ENCODE measurements at regions not wholly inside any gene's neighbourhood (a gene's known extent, or its start where the extent isn't known, plus 50 kb on each side); places are given as distances from the start of the nearest gene placed in this dataset.

GRCh38 chr6:167758309-167759023 is 68.2 kb upstream of the AFDN start:
- Histone ChIP-seq H3K36me3 (ENCODE audit: insufficient read depth, low read length) (no peaks in the 10 kb centered on the region), H3K9ac (ENCODE audit: low read length) (no peak overlapping the region), H3K9me2 (ENCODE audit: insufficient read depth, low read length) (no peaks in the 10 kb centered on the region), H2AFZ (ENCODE audit: low read depth, low read length) (no peak overlapping the region), H3K79me2 (replicated peaks; ENCODE audit: insufficient read depth, low read length) (no peaks in the 10 kb centered on the region), H4K20me1 (ENCODE audit: insufficient read depth) (no peaks in the 10 kb centered on the region), H3K9me3 (ENCODE audit: low read length) (no peaks in the 10 kb centered on the region), H3K4me2 (ENCODE audit: low read length) (no peak overlapping the region), H3K4me3 (ENCODE audit: low read length) (no peak overlapping the region), H3F3A (ENCODE audit: insufficient read depth, low read length, poor library complexity, severe bottlenecking) (no peaks in the 10 kb centered on the region), H3K27ac (ENCODE audit: low read length) (no peak overlapping the region), H3K27me3 (ENCODE audit: insufficient read depth, low read depth, low read length) (no peaks in the 10 kb centered on the region)
- TF ChIP-seq MXI1 (conservative IDR thresholded peaks at IDR 0.05; ENCODE audit: poor library complexity, severe bottlenecking) (no peak), EZH2 (IDR thresholded peaks at IDR 0.05; ENCODE audit: borderline replicate concordance, insufficient read depth, low read length, poor library complexity, severe bottlenecking) (no peak), REST (IDR thresholded peaks at IDR 0.05; ENCODE audit: borderline replicate concordance) (no peak), SMC3 (conservative IDR thresholded peaks at IDR 0.05; ENCODE audit: poor library complexity) (no peak), POLR2AphosphoS5 (IDR thresholded peaks at IDR 0.05) (no peak), CTCF (IDR thresholded peaks at IDR 0.05; ENCODE audit: poor library complexity, severe bottlenecking) (no peak), EP300 (conservative IDR thresholded peaks at IDR 0.05; ENCODE audit: poor library complexity, severe bottlenecking) (no peak), TAF1 (IDR thresholded peaks at IDR 0.05; ENCODE audit: low read depth) (no peak), RAD21 (conservative IDR thresholded peaks at IDR 0.05) (no peak)

GRCh38 chr6:167759206-167759605 is 67.5 kb upstream of the AFDN start:
- TF ChIP-seq MXI1 (conservative IDR thresholded peaks at IDR 0.05; ENCODE audit: poor library complexity, severe bottlenecking): no peak
- no peak for TF ChIP-seq EZH2 (IDR thresholded peaks at IDR 0.05; ENCODE audit: borderline replicate concordance, insufficient read depth, low read length, poor library complexity, severe bottlenecking)
- no peak for TF ChIP-seq EP300 (conservative IDR thresholded peaks at IDR 0.05; ENCODE audit: poor library complexity, severe bottlenecking)
- H3K79me2 ChIP-seq (replicated peaks; ENCODE audit: insufficient read depth, low read length): no peaks in the 10 kb centered on the region
- no peaks in the 10 kb centered on the region for H3K9me3 ChIP-seq (ENCODE audit: low read length)
- no peak overlapping the region for H3K4me2 ChIP-seq (ENCODE audit: low read length)
- H3K27me3 ChIP-seq (ENCODE audit: insufficient read depth, low read depth, low read length): no peaks in the 10 kb centered on the region
- no peaks in the 10 kb centered on the region for H4K20me1 ChIP-seq (ENCODE audit: insufficient read depth)
- H3K4me3 ChIP-seq (ENCODE audit: low read length): no peak overlapping the region
- no peak overlapping the region for H3K9ac ChIP-seq (ENCODE audit: low read length)
- no peaks in the 10 kb centered on the region for H3F3A ChIP-seq (ENCODE audit: insufficient read depth, low read length, poor library complexity, severe bottlenecking)
- H3K36me3 ChIP-seq (ENCODE audit: insufficient read depth, low read length): no peaks in the 10 kb centered on the region
- no peak overlapping the region for H2AFZ ChIP-seq (ENCODE audit: low read depth, low read length)
- H3K9me2 ChIP-seq (ENCODE audit: insufficient read depth, low read length): no peaks in the 10 kb centered on the region
- H3K27ac ChIP-seq (ENCODE audit: low read length): no peak overlapping the region
